SK-N-SH treated with all-trans-retinoic acid at 6 μM for 48 hours (cell line): ENCODE measurements at regions not wholly inside any gene's neighbourhood (a gene's known extent, or its start where the extent isn't known, plus 50 kb on each side); places are given as distances from the start of the nearest gene placed in this dataset.
"Not testable (repeated sequence)": the region's sequence is repeated elsewhere in the genome, so short reads cannot be mapped to it uniquely, and the experiment has no call there.

Experiments
- ATAC-seq: fragments of 200-7000 bp; cut with Tn5 transposase; 3 replicates; pipeline ENCODE4 v1.9.1; 2020; ENCODE audit warnings: mild to moderate bottlenecking, moderate library complexity
- ARNTL ChIP-seq: fragments of 450-650 bp; formaldehyde crosslinking; IDR thresholded peaks from 2 replicates; pipeline ENCODE4 v1.5.0; 2020; ENCODE audit warnings: low read depth, mild to moderate bottlenecking, moderate library complexity, borderline replicate concordance
- BACH2 ChIP-seq: fragments of 250-450 bp; sonication (Bioruptor Pico); IDR thresholded peaks from 2 replicates; pipeline ENCODE4 v1.9.0; 2021; ENCODE audit warnings: mild to moderate bottlenecking, borderline replicate concordance
- CREB5 ChIP-seq: fragments of 250-450 bp; sonication (Bioruptor Pico); IDR thresholded peaks from 2 replicates; pipeline ENCODE4 v1.5.1; 2020; ENCODE audit warnings: low read depth, mild to moderate bottlenecking, moderate library complexity
- CSDC2 ChIP-seq: fragments of 250-450 bp; sonication (Bioruptor Pico); IDR thresholded peaks from 2 replicates; pipeline ENCODE4 v1.5.0; 2020; ENCODE audit warnings: mild to moderate bottlenecking, moderate library complexity
- CSRNP3 ChIP-seq: fragments of 250-450 bp; sonication (Bioruptor Pico); IDR thresholded peaks from 2 replicates; pipeline ENCODE4 v1.5.1; 2021; ENCODE audit warnings: mild to moderate bottlenecking, moderate library complexity
- GLIS3 ChIP-seq: fragments of 250-450 bp; sonication (Bioruptor Pico); IDR thresholded peaks from 2 replicates; pipeline ENCODE4 v1.5.0; 2020; ENCODE audit warnings: mild to moderate bottlenecking, moderate library complexity
- ISL1 ChIP-seq: fragments of 250-450 bp; sonication (Bioruptor Pico); IDR thresholded peaks from 2 replicates; pipeline ENCODE4 v2.1.2; 2022; ENCODE audit warnings: mild to moderate bottlenecking, moderate library complexity
- OSR1 ChIP-seq: fragments of 250-450 bp; sonication (Bioruptor Pico); IDR thresholded peaks from 2 replicates; pipeline ENCODE4 v1.8.0; 2022; ENCODE audit warnings: moderate library complexity, mild to moderate bottlenecking, inconsistent platforms
- PPARA ChIP-seq: fragments of 250-450 bp; sonication (Bioruptor Pico); IDR thresholded peaks from 2 replicates; pipeline ENCODE4 v1.5.0; 2020; ENCODE audit warnings: mild to moderate bottlenecking, borderline replicate concordance
- RARB ChIP-seq: fragments of 250-450 bp; sonication (Bioruptor Pico); IDR thresholded peaks from 2 replicates; pipeline ENCODE4 v1.8.0; 2021; ENCODE audit warnings: mild to moderate bottlenecking, moderate library complexity
- SNAI2 ChIP-seq: fragments of 250-450 bp; sonication (Bioruptor Pico); IDR thresholded peaks from 2 replicates; pipeline ENCODE4 v1.5.0; 2020; ENCODE audit warnings: mild to moderate bottlenecking, moderate library complexity
- TCF4 ChIP-seq: fragments of 250-450 bp; sonication (Bioruptor Pico); IDR thresholded peaks from 2 replicates; pipeline ENCODE4 v1.8.0; 2021; ENCODE audit warnings: mild to moderate bottlenecking, moderate library complexity, borderline replicate concordance
- TOX ChIP-seq: fragments of 250-450 bp; sonication (Bioruptor Pico); IDR thresholded peaks from 2 replicates; pipeline ENCODE4 v1.8.0; 2021; ENCODE audit warnings: mild to moderate bottlenecking, moderate library complexity, borderline replicate concordance
- TSHZ2 ChIP-seq: fragments of 250-450 bp; sonication (Bioruptor Pico); IDR thresholded peaks from 2 replicates; pipeline ENCODE4 v1.5.0; 2020; ENCODE audit warnings: mild to moderate bottlenecking, moderate library complexity
- ZC3H10 ChIP-seq: fragments of 250-450 bp; sonication (Bioruptor Pico); IDR thresholded peaks from 2 replicates; pipeline ENCODE4 v1.5.1; 2021; ENCODE audit warnings: mild to moderate bottlenecking, moderate library complexity
- ZFP3 ChIP-seq: fragments of 250-450 bp; sonication (Bioruptor Pico); IDR thresholded peaks from 2 replicates; pipeline ENCODE4 v1.5.0; 2020; ENCODE audit warnings: mild to moderate bottlenecking, moderate library complexity
- ZFP30 ChIP-seq: fragments of 450-650 bp; formaldehyde crosslinking; IDR thresholded peaks from 2 replicates; pipeline ENCODE4 v1.5.0; 2022; ENCODE audit warnings: mild to moderate bottlenecking, moderate library complexity
- ZNF70 ChIP-seq: fragments of 450-650 bp; formaldehyde crosslinking; IDR thresholded peaks from 2 replicates; pipeline ENCODE4 v1.5.0; 2020; ENCODE audit warnings: mild to moderate bottlenecking, moderate library complexity
- ZNF8 ChIP-seq: fragments of 450-650 bp; formaldehyde crosslinking; IDR thresholded peaks from 2 replicates; pipeline ENCODE4 v1.5.0; 2020; ENCODE audit warnings: mild to moderate bottlenecking, moderate library complexity
- TF ChIP-seq, protein P1 (sequence below): fragments of 250-450 bp; sonication (Bioruptor Pico); IDR thresholded peaks from 2 replicates; pipeline ENCODE4 v1.8.0; 2020; ENCODE audit warnings: mild to moderate bottlenecking, moderate library complexity, borderline replicate concordance
- TF ChIP-seq, protein P2 (sequence below): fragments of 250-450 bp; sonication (Bioruptor Pico); IDR thresholded peaks from 2 replicates; pipeline ENCODE4 v1.8.0; 2021; ENCODE audit warnings: low read depth, mild to moderate bottlenecking, moderate library complexity, borderline replicate concordance

DNA sequence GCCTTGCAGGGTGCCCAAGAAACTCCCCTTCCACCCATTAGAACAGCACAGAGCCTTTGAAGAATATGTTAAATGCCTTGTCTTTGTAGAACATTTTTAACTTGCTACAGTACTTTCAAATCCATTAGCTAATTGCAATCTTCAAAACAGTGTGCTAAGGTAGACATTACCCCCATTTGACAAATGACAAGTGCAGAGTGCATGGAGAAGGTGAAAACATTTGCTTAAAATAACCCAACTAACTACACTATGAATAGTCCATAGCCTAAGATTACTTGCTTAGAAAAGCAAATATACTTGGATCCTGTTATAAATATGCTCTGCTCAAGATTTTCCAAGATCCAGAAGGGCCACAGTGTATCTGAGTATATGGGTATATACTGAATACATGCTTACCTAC lies 87.0 kb upstream of the G2E3 start:
- ATAC-seq, result no peak
- TF ChIP-seq, protein P1, sequence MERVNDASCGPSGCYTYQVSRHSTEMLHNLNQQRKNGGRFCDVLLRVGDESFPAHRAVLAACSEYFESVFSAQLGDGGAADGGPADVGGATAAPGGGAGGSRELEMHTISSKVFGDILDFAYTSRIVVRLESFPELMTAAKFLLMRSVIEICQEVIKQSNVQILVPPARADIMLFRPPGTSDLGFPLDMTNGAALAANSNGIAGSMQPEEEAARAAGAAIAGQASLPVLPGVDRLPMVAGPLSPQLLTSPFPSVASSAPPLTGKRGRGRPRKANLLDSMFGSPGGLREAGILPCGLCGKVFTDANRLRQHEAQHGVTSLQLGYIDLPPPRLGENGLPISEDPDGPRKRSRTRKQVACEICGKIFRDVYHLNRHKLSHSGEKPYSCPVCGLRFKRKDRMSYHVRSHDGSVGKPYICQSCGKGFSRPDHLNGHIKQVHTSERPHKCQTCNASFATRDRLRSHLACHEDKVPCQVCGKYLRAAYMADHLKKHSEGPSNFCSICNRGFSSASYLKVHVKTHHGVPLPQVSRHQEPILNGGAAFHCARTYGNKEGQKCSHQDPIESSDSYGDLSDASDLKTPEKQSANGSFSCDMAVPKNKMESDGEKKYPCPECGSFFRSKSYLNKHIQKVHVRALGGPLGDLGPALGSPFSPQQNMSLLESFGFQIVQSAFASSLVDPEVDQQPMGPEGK (CRISPR knock-in tag), result no peak
- TF ChIP-seq BACH2 (CRISPR knock-in tag), result no peak
- no peak for TF ChIP-seq ISL1 (CRISPR knock-in tag)
- TF ChIP-seq CSDC2, result no peak
- TF ChIP-seq OSR1 (CRISPR knock-in tag), result no peak
- TF ChIP-seq TSHZ2 (CRISPR knock-in tag), result no peak
- no peak for TF ChIP-seq TCF4 (CRISPR knock-in tag)
- no peak for TF ChIP-seq SNAI2
- TF ChIP-seq, protein P2, sequence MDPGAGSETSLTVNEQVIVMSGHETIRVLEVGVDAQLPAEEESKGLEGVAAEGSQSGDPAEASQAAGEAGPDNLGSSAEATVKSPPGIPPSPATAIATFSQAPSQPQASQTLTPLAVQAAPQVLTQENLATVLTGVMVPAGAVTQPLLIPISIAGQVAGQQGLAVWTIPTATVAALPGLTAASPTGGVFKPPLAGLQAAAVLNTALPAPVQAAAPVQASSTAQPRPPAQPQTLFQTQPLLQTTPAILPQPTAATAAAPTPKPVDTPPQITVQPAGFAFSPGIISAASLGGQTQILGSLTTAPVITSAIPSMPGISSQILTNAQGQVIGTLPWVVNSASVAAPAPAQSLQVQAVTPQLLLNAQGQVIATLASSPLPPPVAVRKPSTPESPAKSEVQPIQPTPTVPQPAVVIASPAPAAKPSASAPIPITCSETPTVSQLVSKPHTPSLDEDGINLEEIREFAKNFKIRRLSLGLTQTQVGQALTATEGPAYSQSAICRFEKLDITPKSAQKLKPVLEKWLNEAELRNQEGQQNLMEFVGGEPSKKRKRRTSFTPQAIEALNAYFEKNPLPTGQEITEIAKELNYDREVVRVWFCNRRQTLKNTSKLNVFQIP (CRISPR knock-in tag), result no peak
- no peak for TF ChIP-seq CREB5 (CRISPR knock-in tag)
- TF ChIP-seq TOX (CRISPR knock-in tag), result no peak
- no peak for TF ChIP-seq GLIS3 (CRISPR knock-in tag)
- TF ChIP-seq ZC3H10 (CRISPR knock-in tag), result no peak
- TF ChIP-seq ZFP30, result no peak
- TF ChIP-seq PPARA (CRISPR knock-in tag), result no peak
- TF ChIP-seq CSRNP3 (CRISPR knock-in tag), result no peak
- no peak for TF ChIP-seq ZNF8 (CRISPR knock-in tag)

- not testable (repeated sequence) for ATAC-seq
Measured at GRCh38 chr14:30473846-30474696, 84.9 kb upstream of the G2E3 start.

GRCh38 chr14:30482276-30482675 lies 76.7 kb upstream of the G2E3 start:
- ATAC-seq, result no peak
- no peak for TF ChIP-seq ZFP3 (CRISPR knock-in tag)
- TF ChIP-seq ARNTL (CRISPR knock-in tag), result no peak
- TF ChIP-seq SNAI2, result no peak
- no peak for TF ChIP-seq RARB (CRISPR knock-in tag)
- TF ChIP-seq PPARA (CRISPR knock-in tag), result no peak
- no peak for TF ChIP-seq TCF4 (CRISPR knock-in tag)
- TF ChIP-seq CSRNP3 (CRISPR knock-in tag), result no peak
- no peak for TF ChIP-seq BACH2 (CRISPR knock-in tag)
- no peak for TF ChIP-seq CSDC2
- TF ChIP-seq, protein P2 (CRISPR knock-in tag), result no peak
- no peak for TF ChIP-seq ZNF70
- no peak for TF ChIP-seq OSR1 (CRISPR knock-in tag)
- no peak for TF ChIP-seq TSHZ2 (CRISPR knock-in tag)
